8988T (cell line): ENCODE measurements at regions not wholly inside any gene's neighbourhood (a gene's known extent, or its start where the extent isn't known, plus 50 kb on each side); places are given as distances from the start of the nearest gene placed in this dataset.

ENCODE experiments used
- DNase-seq: peaks from one replicate; pipeline ENCODE4 v3.0.0; 2011

- no peak for DNase-seq
These were observed 275.6 kb upstream of the PPFIA2 start for GRCh38 chr12:82034769-82035168.

GRCh38 chr12:82029936-82030335 is 270.8 kb upstream of the PPFIA2 start:
- DNase-seq: no peak

- no peak for DNase-seq
These were observed 269.6 kb upstream of the PPFIA2 start for GRCh38 chr12:82028772-82029171.

GRCh38 chr12:82027612-82028011 is 268.5 kb upstream of the PPFIA2 start:
- no peak for DNase-seq

- no peak for DNase-seq
These were observed 266.3 kb upstream of the PPFIA2 start for GRCh38 chr12:82025462-82025861.

GRCh38 chr12:82019533-82019932 is 260.4 kb upstream of the PPFIA2 start:
- DNase-seq: no peak

- no peak for DNase-seq
These were observed 256.6 kb upstream of the PPFIA2 start for GRCh38 chr12:82015623-82016347.

GRCh38 chr12:82012176-82012575 is 253.0 kb upstream of the PPFIA2 start:
- DNase-seq: no peak

GRCh38 chr12:82009524-82009923 is 250.4 kb upstream of the PPFIA2 start:
- DNase-seq: no peak

GRCh38 chr12:82008251-82008650 is 249.1 kb upstream of the PPFIA2 start:
- no peak for DNase-seq

- no peak for DNase-seq
These were observed 239.7 kb upstream of the PPFIA2 start for GRCh38 chr12:81998761-81999378.

GRCh38 chr12:81992461-81992860 is 233.3 kb upstream of the PPFIA2 start:
- no peak for DNase-seq

GRCh38 chr12:81991868-81992267 is 232.7 kb upstream of the PPFIA2 start:
- DNase-seq: no peak

GRCh38 chr12:81988362-81988761 is 229.2 kb upstream of the PPFIA2 start:
- no peak for DNase-seq

- DNase-seq: no peak
These were observed 228.2 kb upstream of the PPFIA2 start for GRCh38 chr12:81987371-81987770.

- no peak for DNase-seq
These were observed 217.5 kb upstream of the PPFIA2 start for GRCh38 chr12:81976661-81977060.

- no peak for DNase-seq
These were observed 215.6 kb upstream of the PPFIA2 start for GRCh38 chr12:81974762-81975161.

GRCh38 chr12:81968421-81968820 is 209.3 kb upstream of the PPFIA2 start:
- no peak for DNase-seq

GRCh38 chr12:81963636-81964035 is 204.5 kb upstream of the PPFIA2 start:
- DNase-seq: no peak

- no peak for DNase-seq
These were observed 203.9 kb upstream of the PPFIA2 start for GRCh38 chr12:81963026-81963425.

GRCh38 chr12:81962126-81962856 is 203.1 kb upstream of the PPFIA2 start:
- DNase-seq: no peak

- no peak for DNase-seq
These were observed 199.3 kb upstream of the PPFIA2 start for GRCh38 chr12:81958406-81958805.

- DNase-seq: no peak
These were observed 198.5 kb upstream of the PPFIA2 start for GRCh38 chr12:81957631-81958030.

- no peak for DNase-seq
These were observed 197.3 kb upstream of the PPFIA2 start for GRCh38 chr12:81956468-81956860.
